ENCODE measurements at regions not wholly inside any gene's neighbourhood (a gene's known extent, or its start where the extent isn't known, plus 50 kb on each side); places are given as distances from the start of the nearest gene placed in this dataset.

DNA sequence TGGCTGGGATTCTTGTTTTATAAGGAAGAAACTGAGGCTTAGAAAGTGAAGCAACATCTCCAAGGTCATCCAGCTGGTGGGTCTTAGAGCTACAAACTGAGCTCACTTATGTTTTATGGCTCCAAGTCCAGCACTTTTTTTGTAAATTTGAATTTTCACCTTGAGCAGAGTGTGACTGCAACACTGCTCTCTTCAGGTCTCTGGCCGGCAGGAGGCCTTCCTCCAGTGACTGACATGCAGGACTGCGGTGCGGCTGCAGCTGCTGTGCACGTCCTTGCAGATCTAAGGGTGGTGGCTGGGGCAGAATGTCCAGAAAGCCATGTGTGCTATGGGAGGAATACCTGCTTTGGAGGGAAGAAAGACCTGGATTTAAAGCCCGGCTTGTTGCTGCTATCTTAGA is 284.2 kb upstream of the POU3F1 start:
- no peak for DNase-seq (ENCODE audit: extremely low read depth, low read depth)
- TF ChIP-seq, protein P1, sequence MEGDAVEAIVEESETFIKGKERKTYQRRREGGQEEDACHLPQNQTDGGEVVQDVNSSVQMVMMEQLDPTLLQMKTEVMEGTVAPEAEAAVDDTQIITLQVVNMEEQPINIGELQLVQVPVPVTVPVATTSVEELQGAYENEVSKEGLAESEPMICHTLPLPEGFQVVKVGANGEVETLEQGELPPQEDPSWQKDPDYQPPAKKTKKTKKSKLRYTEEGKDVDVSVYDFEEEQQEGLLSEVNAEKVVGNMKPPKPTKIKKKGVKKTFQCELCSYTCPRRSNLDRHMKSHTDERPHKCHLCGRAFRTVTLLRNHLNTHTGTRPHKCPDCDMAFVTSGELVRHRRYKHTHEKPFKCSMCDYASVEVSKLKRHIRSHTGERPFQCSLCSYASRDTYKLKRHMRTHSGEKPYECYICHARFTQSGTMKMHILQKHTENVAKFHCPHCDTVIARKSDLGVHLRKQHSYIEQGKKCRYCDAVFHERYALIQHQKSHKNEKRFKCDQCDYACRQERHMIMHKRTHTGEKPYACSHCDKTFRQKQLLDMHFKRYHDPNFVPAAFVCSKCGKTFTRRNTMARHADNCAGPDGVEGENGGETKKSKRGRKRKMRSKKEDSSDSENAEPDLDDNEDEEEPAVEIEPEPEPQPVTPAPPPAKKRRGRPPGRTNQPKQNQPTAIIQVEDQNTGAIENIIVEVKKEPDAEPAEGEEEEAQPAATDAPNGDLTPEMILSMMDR (IDR thresholded peaks at IDR 0.05; ENCODE audit: low read depth, low read length) = no peak

DNA sequence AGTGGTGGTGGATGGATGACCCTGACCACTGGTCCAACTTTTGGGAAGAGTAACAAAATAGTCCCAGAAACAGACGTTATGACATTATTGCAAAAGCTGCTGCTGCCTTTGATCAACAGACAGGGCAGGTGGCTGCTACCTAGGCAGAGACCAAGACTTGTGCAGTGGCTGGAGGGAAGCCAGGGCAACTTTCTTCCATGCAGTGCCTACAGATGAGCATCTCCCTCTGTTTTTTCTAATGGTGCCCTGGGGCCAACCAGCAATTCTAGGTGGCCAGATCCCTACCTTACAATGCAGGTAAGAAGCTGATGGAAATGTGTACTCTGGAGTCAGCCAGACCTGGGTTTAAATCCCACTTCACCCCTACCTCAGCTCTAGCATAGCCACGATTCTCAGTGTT is 283.1 kb upstream of the POU3F1 start:
- TF ChIP-seq, protein P1 (IDR thresholded peaks at IDR 0.05; ENCODE audit: low read depth, low read length) = no peak
- no peak for DNase-seq (ENCODE audit: extremely low read depth, low read depth)

DNA sequence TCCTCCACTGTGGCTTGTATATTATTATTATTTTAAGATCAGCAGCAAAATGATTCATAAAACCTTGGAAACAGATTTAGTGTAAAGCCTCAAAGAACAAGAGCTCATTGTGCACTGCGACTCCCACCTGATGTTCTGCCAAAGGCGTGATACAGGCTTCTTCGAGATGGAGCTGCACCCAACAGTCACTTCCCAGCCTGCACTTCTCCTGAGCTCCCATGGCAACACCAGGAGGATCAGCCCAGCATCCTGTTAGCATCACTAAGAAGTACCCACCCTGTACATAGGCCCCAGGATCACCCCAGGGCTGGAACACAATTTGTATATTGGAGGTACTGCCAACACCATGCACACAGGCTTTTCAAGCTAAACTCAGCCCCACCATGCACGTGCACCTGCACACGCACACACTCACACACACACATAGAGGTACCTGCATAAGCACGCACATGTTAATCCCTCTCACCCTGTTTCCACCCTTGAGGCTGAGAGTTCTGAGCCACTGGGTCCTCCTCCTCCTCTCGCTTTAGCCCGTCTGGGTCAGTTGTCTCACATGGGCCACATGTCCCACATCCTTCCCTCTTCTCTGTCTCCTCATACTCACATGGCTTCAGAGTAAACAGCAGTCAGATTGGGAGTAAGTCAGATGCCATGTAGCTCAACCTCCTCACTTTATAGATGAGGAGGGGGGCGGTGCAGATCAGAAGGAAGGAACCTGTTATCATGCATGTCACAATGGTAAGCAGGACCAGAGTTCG is 281.9 kb upstream of the POU3F1 start:
- TF ChIP-seq, protein P1 (IDR thresholded peaks at IDR 0.05; ENCODE audit: low read depth, low read length) = no peak
- no peak for DNase-seq (ENCODE audit: extremely low read depth, low read depth)

DNA sequence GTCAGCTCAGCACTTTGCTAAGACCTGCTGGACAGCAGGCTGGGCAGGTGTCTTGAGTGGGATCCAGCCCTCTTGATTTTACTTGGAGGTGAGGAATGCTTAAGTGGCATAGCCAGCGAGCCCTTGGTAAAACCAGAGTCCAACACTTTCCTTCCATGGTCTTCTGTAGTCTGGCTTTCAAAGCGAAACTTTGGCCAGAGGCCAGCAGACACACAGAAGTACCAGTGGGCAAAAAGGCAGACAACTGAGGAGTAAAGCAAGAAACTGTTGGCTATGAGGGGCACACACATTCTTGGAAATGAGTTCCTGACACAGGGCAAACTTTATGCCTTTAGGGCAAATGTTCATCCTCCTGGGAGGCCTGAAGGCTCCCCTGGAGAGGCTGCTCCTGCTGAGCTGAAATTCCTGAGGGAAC is 281.0 kb upstream of the POU3F1 start:
- no peak for DNase-seq (ENCODE audit: extremely low read depth, low read depth)
- TF ChIP-seq, protein P1 (IDR thresholded peaks at IDR 0.05; ENCODE audit: low read depth, low read length) = no peak

DNA sequence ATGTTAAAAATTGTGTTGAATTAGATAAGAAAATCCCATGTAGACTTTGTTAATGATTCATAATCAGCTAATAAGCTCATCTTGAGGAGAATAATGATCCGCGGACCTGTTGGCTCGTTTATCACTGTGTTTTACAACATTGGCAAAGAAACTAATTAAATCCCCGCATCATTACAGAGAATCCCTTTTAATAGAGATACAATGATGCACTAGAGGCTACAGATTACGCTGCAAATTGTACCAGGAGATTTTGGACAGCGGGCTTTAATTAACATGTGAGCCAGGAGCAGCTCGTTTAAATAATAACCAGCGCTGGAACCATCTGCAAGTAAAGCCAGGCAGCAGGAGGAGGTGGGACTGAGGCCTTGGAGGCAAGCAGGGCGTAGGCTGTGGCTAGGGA is 280.3 kb upstream of the POU3F1 start:
- TF ChIP-seq, protein P1 (IDR thresholded peaks at IDR 0.05; ENCODE audit: low read depth, low read length) = no peak
- no peak for DNase-seq (ENCODE audit: extremely low read depth, low read depth)

DNA sequence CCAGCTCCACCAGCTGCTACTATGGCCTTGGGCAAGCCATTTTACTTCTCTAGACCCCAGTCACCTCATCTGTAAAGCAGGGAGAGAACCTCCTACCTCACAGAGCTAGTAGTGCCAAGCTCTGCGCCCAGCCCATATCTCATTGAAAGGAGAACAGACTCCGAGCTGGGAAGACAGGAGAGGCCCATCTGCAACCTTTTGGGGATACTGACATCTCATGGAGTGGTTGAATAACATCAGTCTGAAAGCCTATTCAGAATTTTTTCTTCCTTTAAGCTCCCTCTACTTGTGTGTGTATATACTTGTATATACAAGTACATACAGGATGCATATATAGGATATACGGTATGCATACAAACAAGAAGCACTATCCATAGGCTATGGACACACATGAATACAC is 279.5 kb upstream of the POU3F1 start:
- DNase-seq (ENCODE audit: extremely low read depth, low read depth) = no peak
- TF ChIP-seq, protein P1 (IDR thresholded peaks at IDR 0.05; ENCODE audit: low read depth, low read length) = no peak

DNA sequence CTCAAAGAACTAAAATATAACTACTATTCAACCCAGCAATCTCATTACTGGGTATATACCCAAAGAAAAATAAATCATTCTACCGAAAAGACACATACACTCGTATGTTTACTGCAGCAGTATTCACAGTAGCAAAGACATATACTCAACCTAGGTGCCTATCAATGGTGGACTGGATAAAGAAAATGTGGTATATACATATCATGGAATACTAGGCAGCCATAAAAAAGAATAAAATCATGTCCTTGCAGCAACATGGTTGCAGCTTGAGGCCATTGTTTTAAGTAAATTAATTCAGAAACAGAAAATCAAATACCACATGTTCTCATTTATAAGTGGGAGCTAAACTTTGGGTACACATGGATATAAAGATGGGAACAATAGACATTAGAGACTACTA is 266.2 kb upstream of the POU3F1 start:
- DNase-seq (ENCODE audit: extremely low read depth, low read depth) = no peak
- TF ChIP-seq, protein P1 (IDR thresholded peaks at IDR 0.05; ENCODE audit: low read depth, low read length) = no peak

All from AG09319 (cell line).